ENCODE measurements at regions not wholly inside any gene's neighbourhood (a gene's known extent, or its start where the extent isn't known, plus 50 kb on each side); places are given as distances from the start of the nearest gene placed in this dataset.

- Mint-ChIP-seq H3K36me3 (ENCODE audit: low read depth) (no peaks in the 10 kb centered on the region), H3K4me1 (ENCODE audit: low read depth) (no peaks in the 10 kb centered on the region), H3K4me3 (no peak overlapping the region), H3K9me3 (peaks cover 41% of the 10 kb centered on the region), H3K27ac (no peak overlapping the region), H3K27me3 (ENCODE audit: insufficient read depth) (no peaks in the 10 kb centered on the region)
- DNase-seq: no peak
- no peak for TF ChIP-seq CTCF (IDR thresholded peaks at IDR 0.05)
These were observed 448.1 kb upstream of the ZNF507 start for GRCh38 chr19:31897292-31897691.

GRCh38 chr19:31900991-31901390 lies 444.4 kb upstream of the ZNF507 start:
- H3K4me1 Mint-ChIP-seq (ENCODE audit: low read depth): no peaks in the 10 kb centered on the region
- DNase-seq: no peak
- H3K4me3 Mint-ChIP-seq: no peak overlapping the region
- no peaks in the 10 kb centered on the region; the same call in 1 of the 2 replicates for H3K27me3 Mint-ChIP-seq (ENCODE audit: insufficient read depth)
- TF ChIP-seq CTCF (IDR thresholded peaks at IDR 0.05): no peak
- no peaks in the 10 kb centered on the region for H3K36me3 Mint-ChIP-seq (ENCODE audit: low read depth)
- peaks cover 46% of the 10 kb centered on the region for H3K9me3 Mint-ChIP-seq
- H3K27ac Mint-ChIP-seq: no peak overlapping the region

- Mint-ChIP-seq H3K27me3 (ENCODE audit: insufficient read depth) (no peaks in the 10 kb centered on the region; the same call in 1 of the 2 replicates), H3K27ac (no peak overlapping the region), H3K4me1 (ENCODE audit: low read depth) (no peaks in the 10 kb centered on the region)
These were observed 442.6 kb upstream of the ZNF507 start for GRCh38 chr19:31902821-31903220.

GRCh38 chr19:31903979-31904378 lies 441.4 kb upstream of the ZNF507 start:
- no peak for TF ChIP-seq CTCF (IDR thresholded peaks at IDR 0.05)
- Mint-ChIP-seq H3K4me3 (no peak overlapping the region), H3K4me1 (ENCODE audit: low read depth) (no peaks in the 10 kb centered on the region), H3K9me3 (peaks cover 56% of the 10 kb centered on the region), H3K27me3 (ENCODE audit: insufficient read depth) (no peaks in the 10 kb centered on the region; the same call in 1 of the 2 replicates), H3K36me3 (ENCODE audit: low read depth) (no peaks in the 10 kb centered on the region), H3K27ac (no peak overlapping the region)
- DNase-seq: no peak

More at GRCh38 chr19:31902821-31903220, 442.6 kb upstream of the ZNF507 start:
- no peak for DNase-seq
- no peak for TF ChIP-seq CTCF (IDR thresholded peaks at IDR 0.05)
- Mint-ChIP-seq H3K36me3 (ENCODE audit: low read depth) (no peaks in the 10 kb centered on the region), H3K9me3 (peaks cover 49% of the 10 kb centered on the region), H3K4me3 (no peak overlapping the region)

GRCh38 chr19:31906111-31906871 lies 439.1 kb upstream of the ZNF507 start:
- Mint-ChIP-seq H3K9me3 (peaks cover 52% of the 10 kb centered on the region), H3K27ac (no peak overlapping the region), H3K4me3 (no peak overlapping the region), H3K27me3 (ENCODE audit: insufficient read depth) (no peaks in the 10 kb centered on the region; the same call in 1 of the 2 replicates), H3K36me3 (ENCODE audit: low read depth) (no peaks in the 10 kb centered on the region; the same call in 1 of the 2 replicates), H3K4me1 (ENCODE audit: low read depth) (no peaks in the 10 kb centered on the region)
- TF ChIP-seq CTCF (IDR thresholded peaks at IDR 0.05): no peak
- DNase-seq: no peak

Measured in HFFc6 (cell line).